H1 (cell line): ENCODE measurements at regions not wholly inside any gene's neighbourhood (a gene's known extent, or its start where the extent isn't known, plus 50 kb on each side); places are given as distances from the start of the nearest gene placed in this dataset.

Source experiments
- CTCF ChIA-PET: fragments of 300-600 bp; sonication (Branson Sonifier 250); formaldehyde crosslinking; loops from one replicate; lab custom pipeline; 2021; ENCODE audit not compliant: partially characterized antibody; lab: Charles Lee
- POLR2A ChIA-PET: fragments of 300-600 bp; sonication (Branson Sonifier 250); formaldehyde crosslinking; loops from one replicate; lab custom pipeline; 2021; ENCODE audit warnings: inconsistent platforms; ENCODE audit not compliant: partially characterized antibody; lab: Charles Lee
- DNase-seq, 2 experiments: peaks; one replicate each; pipeline versions ENCODE4 v3.0.0 to v3.0.0-alpha.2; 2010 to 2022; ENCODE audit warnings: low spot score in 2 of 2, low read depth in 1 of 2, mixed read lengths in 1 of 2
- FAIRE-seq: peaks from 2 replicates; lab custom pipeline; 2011; peaks lifted over from hg19 to GRCh38; lab: Jason Lieb, UNC
- H2AFZ ChIP-seq: 2 replicates; pipeline ENCODE4 v1.8.1; 2012; ENCODE audit warnings: low read length, inconsistent platforms
- H2AK5ac ChIP-seq: 2 replicates; pipeline ENCODE4 v1.6.1; 2013; ENCODE audit warnings: low read depth, low read length
- H2BK120ac ChIP-seq: replicated peaks from 2 replicates; pipeline ENCODE3; 2013; ENCODE audit warnings: low read depth, low read length, inconsistent platforms
- H2BK12ac ChIP-seq: 2 replicates; pipeline ENCODE4 v1.6.1; 2013; ENCODE audit warnings: low read depth, low read length
- H2BK15ac ChIP-seq: 2 replicates; pipeline ENCODE4 v1.6.1; 2013; ENCODE audit warnings: low read length
- H2BK20ac ChIP-seq: 2 replicates; pipeline ENCODE4 v1.6.1; 2013; ENCODE audit warnings: low read length
- H2BK5ac ChIP-seq: 2 replicates; pipeline ENCODE4 v1.6.1; 2013; ENCODE audit warnings: low read depth, low read length
- H3K14ac ChIP-seq: 2 replicates; pipeline ENCODE4 v1.6.1; 2013; ENCODE audit warnings: inconsistent platforms; ENCODE audit not compliant: insufficient read length
- H3K18ac ChIP-seq: 2 replicates; pipeline ENCODE4 v1.6.1; 2013; ENCODE audit warnings: low read length; ENCODE audit errors: extremely low read depth
- H3K23ac ChIP-seq: 2 replicates; pipeline ENCODE4 v1.6.1; 2013; ENCODE audit warnings: inconsistent platforms; ENCODE audit not compliant: insufficient read length
- H3K23me2 ChIP-seq: 2 replicates; pipeline ENCODE4 v1.6.1; 2013; ENCODE audit warnings: low read depth, low read length
- H3K27ac ChIP-seq: 2 replicates; pipeline ENCODE4 v1.6.1; 2011; ENCODE audit warnings: low read depth, low read length, inconsistent platforms
- H3K27me3 ChIP-seq, 4 experiments: replicated peaks in 1 of 4; 1 replicate in 1 of 4; 2 replicates in 3 of 4; pipeline versions ENCODE4 v1.6.1 to v1.8.1; 2011 to 2013; ENCODE audit warnings: low read length in 3 of 4, mild to moderate bottlenecking in 3 of 4, inconsistent platforms in 2 of 4, mixed read lengths in 2 of 4, moderate library complexity in 1 of 4; ENCODE audit not compliant: control insufficient read depth in 3 of 4, insufficient read depth in 3 of 4; ENCODE audit errors: extremely low read depth in 1 of 4
- H3K36me3 ChIP-seq, 4 experiments: 2 replicates each; pipeline versions ENCODE4 v1.6.1 to v1.8.1; 2011 to 2013; ENCODE audit warnings: mild to moderate bottlenecking in 4 of 4, low read length in 3 of 4, moderate library complexity in 2 of 4, control low read depth in 1 of 4, inconsistent platforms in 1 of 4; ENCODE audit not compliant: insufficient read depth in 4 of 4, control insufficient read depth in 2 of 4
- H3K4ac ChIP-seq: replicated peaks from 2 replicates; pipeline ENCODE3; 2013; ENCODE audit warnings: low read length, low read depth, mixed read lengths, inconsistent platforms; ENCODE audit not compliant: insufficient read length
- H3K4me1 ChIP-seq, 4 experiments: replicated peaks in 1 of 4; 1 replicate in 1 of 4; 2 replicates in 3 of 4; pipeline versions ENCODE4 v1.6.1 to v1.8.1; 2011 to 2013; ENCODE audit warnings: low read length in 3 of 4, inconsistent platforms in 2 of 4, mixed read lengths in 1 of 4; ENCODE audit not compliant: insufficient read depth in 4 of 4, control insufficient read depth in 3 of 4
- H3K4me2 ChIP-seq, 2 experiments: 2 replicates each; pipeline versions ENCODE4 v1.6.1 to v1.8.1; 2011 to 2013; ENCODE audit warnings: low read depth in 2 of 2, low read length in 2 of 2, control low read depth in 1 of 2, inconsistent platforms in 1 of 2, mild to moderate bottlenecking in 1 of 2; ENCODE audit not compliant: insufficient read depth in 1 of 2
- H3K4me3 ChIP-seq, 4 experiments: fragments of 200-600, 300-600 bp in 1 of 4; sonication (generic), shearing (Covaris generic), sonication (Bioruptor Twin) in 1 of 4; 2 replicates each; pipeline versions ENCODE4 v1.5.1 to v1.8.1; 2011 to 2016; ENCODE audit warnings: low read length in 4 of 4, low read depth in 3 of 4, control low read depth in 2 of 4, inconsistent platforms in 2 of 4, mild to moderate bottlenecking in 2 of 4, mixed read lengths in 1 of 4, moderate library complexity in 1 of 4; ENCODE audit not compliant: insufficient read depth in 2 of 4; ENCODE audit errors: extremely low read depth in 1 of 4
- H3K56ac ChIP-seq: replicated peaks from 2 replicates; pipeline ENCODE3; 2013; ENCODE audit warnings: low read depth, mild to moderate bottlenecking, mixed read lengths, low read length, inconsistent platforms; ENCODE audit not compliant: insufficient read length
- H3K79me1 ChIP-seq: 2 replicates; pipeline ENCODE4 v1.6.1; 2013; ENCODE audit warnings: low read depth, low read length, control low read depth
- H3K79me2 ChIP-seq, 2 experiments: 2 replicates each; pipeline versions ENCODE4 v1.6.1 to v1.8.1; 2012 to 2013; ENCODE audit warnings: low read length in 2 of 2, mild to moderate bottlenecking in 2 of 2, inconsistent platforms in 1 of 2; ENCODE audit not compliant: insufficient read depth in 2 of 2, control insufficient read depth in 1 of 2
- H3K9ac ChIP-seq, 4 experiments: replicated peaks in 1 of 4; 1 replicate in 1 of 4; 2 replicates in 3 of 4; pipeline versions ENCODE4 v1.6.1 to v1.8.1; 2011 to 2013; ENCODE audit warnings: low read depth in 3 of 4, low read length in 3 of 4, control low read depth in 2 of 4, mild to moderate bottlenecking in 2 of 4, moderate library complexity in 2 of 4, inconsistent platforms in 1 of 4; ENCODE audit errors: extremely low read depth in 1 of 4
- H3K9me3 ChIP-seq, 2 experiments: 2 replicates each; pipeline versions ENCODE4 v1.6.1 to v1.8.1; 2012 to 2013; ENCODE audit warnings: mild to moderate bottlenecking in 2 of 2, moderate library complexity in 2 of 2, control low read depth in 1 of 2, inconsistent platforms in 1 of 2, low read depth in 1 of 2, low read length in 1 of 2, mixed read lengths in 1 of 2; ENCODE audit not compliant: insufficient read depth in 2 of 2
- H4K20me1 ChIP-seq, 2 experiments: replicated peaks in 1 of 2; 2 replicates each; pipeline versions ENCODE3 to v1.8.1; 2011 to 2013; ENCODE audit warnings: inconsistent platforms in 2 of 2, low read length in 2 of 2, mild to moderate bottlenecking in 1 of 2; ENCODE audit not compliant: insufficient read depth in 2 of 2, control insufficient read depth in 1 of 2
- H4K5ac ChIP-seq: 2 replicates; pipeline ENCODE4 v1.6.1; 2013; ENCODE audit warnings: low read length, low read depth, mixed read lengths, inconsistent platforms; ENCODE audit not compliant: insufficient read length
- H4K8ac ChIP-seq: 2 replicates; pipeline ENCODE4 v1.8.0; 2013; ENCODE audit warnings: mild to moderate bottlenecking, moderate library complexity, low read length, inconsistent platforms; ENCODE audit not compliant: insufficient read depth; ENCODE audit errors: extremely low read depth
- H4K91ac ChIP-seq: replicated peaks from 2 replicates; pipeline ENCODE3; 2013; ENCODE audit warnings: low read length, mixed read lengths, inconsistent platforms; ENCODE audit not compliant: insufficient read length
- BRCA1 ChIP-seq: IDR thresholded peaks from 2 replicates; pipeline ENCODE4 v1.6.1; 2012; ENCODE audit warnings: low read depth, low read length, improper control_type of control experiment
- CBX5 ChIP-seq: fragments of 300-800, 300-1000 bp; sonication (generic); IDR thresholded peaks from 2 replicates; pipeline ENCODE4 v1.7.1; 2016; ENCODE audit warnings: antibody characterized with exemption, low read length, low read depth
- E2F6 ChIP-seq: IDR thresholded peaks from 2 replicates; pipeline ENCODE4 v1.6.1; 2012; ENCODE audit warnings: inconsistent platforms
- EZH2 ChIP-seq: fragments of 200-600 bp; sonication (generic); IDR thresholded peaks from 2 replicates; pipeline ENCODE4 v1.7.1; 2012; ENCODE audit warnings: low read depth, mild to moderate bottlenecking, moderate library complexity, low read length, inconsistent platforms; ENCODE audit not compliant: severe bottlenecking
- HDAC2 ChIP-seq, 2 experiments: fragments of 300-600 bp in 1 of 2; sonication (generic) in 1 of 2; IDR thresholded peaks; 2 replicates each; pipeline ENCODE4 v1.6.1; 2011 to 2012; ENCODE audit warnings: low read depth in 2 of 2, low read length in 2 of 2, mild to moderate bottlenecking in 2 of 2, moderate library complexity in 2 of 2, borderline replicate concordance in 1 of 2, inconsistent platforms in 1 of 2
- JUN ChIP-seq: IDR thresholded peaks from 2 replicates; pipeline ENCODE4 v1.6.1; 2011; ENCODE audit warnings: low read depth, mild to moderate bottlenecking, improper control_type of control experiment, low read length
- JUND ChIP-seq: IDR thresholded peaks from 2 replicates; pipeline ENCODE4 v1.6.1; 2011; ENCODE audit warnings: mild to moderate bottlenecking, improper control_type of control experiment, low read length
- KDM1A ChIP-seq: fragments of 200-600, 300-600 bp; sonication (generic); IDR thresholded peaks from 2 replicates; pipeline ENCODE4 v1.7.1; 2016; ENCODE audit warnings: mild to moderate bottlenecking, low read length, borderline replicate concordance
- MAX ChIP-seq: IDR thresholded peaks from 2 replicates; pipeline ENCODE4 v1.6.1; 2012; ENCODE audit warnings: inconsistent platforms
- POLR2A ChIP-seq, 2 experiments: IDR thresholded peaks; 1 replicate in 1 of 2; 2 replicates in 1 of 2; pipeline ENCODE4 v1.6.1; 2011; ENCODE audit warnings: low read depth in 2 of 2, low read length in 2 of 2, mild to moderate bottlenecking in 2 of 2; ENCODE audit errors: control extremely low read depth in 1 of 2
- RXRA ChIP-seq: IDR thresholded peaks from 2 replicates; pipeline ENCODE4 v1.6.1; 2011; ENCODE audit warnings: low read depth, mild to moderate bottlenecking, low read length, moderate library complexity; ENCODE audit not compliant: insufficient read depth
- SIRT6 ChIP-seq: IDR thresholded peaks from one replicate; pipeline ENCODE4 v1.7.1; 2012; ENCODE audit warnings: low read length, inconsistent platforms
- SP1 ChIP-seq: IDR thresholded peaks from 2 replicates; pipeline ENCODE4 v1.6.1; 2011; ENCODE audit warnings: low read depth, low read length
- TAF1 ChIP-seq: IDR thresholded peaks from 2 replicates; pipeline ENCODE4 v1.6.1; 2011; ENCODE audit warnings: mild to moderate bottlenecking, low read depth, low read length
- YY1 ChIP-seq: IDR thresholded peaks from 2 replicates; pipeline ENCODE4 v1.6.1; 2011; ENCODE audit warnings: low read depth, mild to moderate bottlenecking, low read length
- WGBS, 2 experiments: shearing (Covaris generic) in 1 of 2; methylation state at CpG; one replicate each; pipeline versions ENCODE4 v1.1.6 to v1.1.7; 2013 to 2015; ENCODE audit warnings: low lambda C conversion rate in 2 of 2, mixed read lengths in 2 of 2, inconsistent platforms in 1 of 2, low coverage in 1 of 2, missing lambda C conversion rate in 1 of 2; ENCODE audit not compliant: insufficient replicate concordance in 2 of 2, insufficient coverage in 1 of 2, insufficient read length in 1 of 2; ENCODE audit errors: extremely low coverage in 1 of 2, missing lambda C conversion rate in 1 of 2; 5-methylcytosine and 5-hydroxymethylcytosine counted together

GRCh38 chr2:239636808-239637207, 236.0 kb upstream of the HDAC4 start:
- no peaks in the 10 kb centered on the region for H3K27me3 ChIP-seq
- H3K4me2 ChIP-seq: no peak overlapping the region
- ChIA-PET POLR2A (no interaction called here), CTCF (interaction anchor here (0.5 kb wide), 1 partner anchor 15 kb away, joined by 3 read pairs; no protein-coding TSS in a partner anchor)
- no peak overlapping the region for H3K9ac ChIP-seq
- no peak overlapping the region for H4K8ac ChIP-seq
- H4K5ac ChIP-seq: no peak overlapping the region
- H2BK5ac ChIP-seq: no peak overlapping the region
- no peak overlapping the region for H2BK20ac ChIP-seq
- H3K79me2 ChIP-seq: no peaks in the 10 kb centered on the region
- no peak overlapping the region for H4K91ac ChIP-seq
- 92% methylated on average over 3 of the region's 3 CpGs; no CpG with 5 or more reads in 1 of the 2 experiments for WGBS, 2 experiments
- H3K36me3 ChIP-seq: no peaks in the 10 kb centered on the region; a peak in 1 of 8 replicates
- H3K4me3 ChIP-seq: no peak overlapping the region
- H3K23me2 ChIP-seq: no peaks in the 10 kb centered on the region
- no peak overlapping the region for H3K27ac ChIP-seq
- H3K23ac ChIP-seq: no peak overlapping the region
- H3K56ac ChIP-seq: no peak overlapping the region
- no peak overlapping the region for H2BK12ac ChIP-seq
- DNase-seq: no peak
- no peak overlapping the region for H2BK120ac ChIP-seq
- no peak overlapping the region for H2AK5ac ChIP-seq
- H3K9me3 ChIP-seq: peaks cover 3 to 12% of the 10 kb centered on the region in 2 experiments; a peak in 2 of 4 replicates
- no peak overlapping the region for H3K18ac ChIP-seq
- H3K4me1 ChIP-seq: no peaks in the 10 kb centered on the region
- H3K79me1 ChIP-seq: no peaks in the 10 kb centered on the region
- H2AFZ ChIP-seq: no peak overlapping the region
- no peak overlapping the region for H3K4ac ChIP-seq
- H2BK15ac ChIP-seq: no peak overlapping the region
- H3K14ac ChIP-seq: no peak overlapping the region
- no peak for FAIRE-seq
- no peak for TF ChIP-seq SP1
- TF ChIP-seq E2F6: no peak
- no peak for TF ChIP-seq JUND
- TF ChIP-seq MAX: no peak
- no peak for TF ChIP-seq HDAC2 (IDR thresholded peaks at IDR 0.05; ENCODE audit: borderline replicate concordance in 1 of 2, low read depth in 2 of 2, low read length in 2 of 2)
- no peak for TF ChIP-seq CBX5
- TF ChIP-seq TAF1: no peak
- TF ChIP-seq YY1: no peak
- no peak for TF ChIP-seq JUN
- TF ChIP-seq EZH2: no peak
- TF ChIP-seq RXRA: no peak
- TF ChIP-seq BRCA1: no peak
- no peak for TF ChIP-seq KDM1A
- no peak for TF ChIP-seq SIRT6
- no peak for TF ChIP-seq POLR2A (IDR thresholded peaks at IDR 0.05; ENCODE audit: control extremely low read depth in 1 of 2, low read depth in 2 of 2, low read length in 2 of 2)
- TF ChIP-seq, all 59 proteins: peak for 0
- no peaks in the 10 kb centered on the region for H4K20me1 ChIP-seq
